NCI-H345 (cell line): ENCODE measurements at regions not wholly inside any gene's neighbourhood (a gene's known extent, or its start where the extent isn't known, plus 50 kb on each side); places are given as distances from the start of the nearest gene placed in this dataset.

Experiments used
- DNase-seq: peaks from one replicate; lab custom pipeline; 2025; lab: John Stamatoyannopoulos, UW

DNA sequence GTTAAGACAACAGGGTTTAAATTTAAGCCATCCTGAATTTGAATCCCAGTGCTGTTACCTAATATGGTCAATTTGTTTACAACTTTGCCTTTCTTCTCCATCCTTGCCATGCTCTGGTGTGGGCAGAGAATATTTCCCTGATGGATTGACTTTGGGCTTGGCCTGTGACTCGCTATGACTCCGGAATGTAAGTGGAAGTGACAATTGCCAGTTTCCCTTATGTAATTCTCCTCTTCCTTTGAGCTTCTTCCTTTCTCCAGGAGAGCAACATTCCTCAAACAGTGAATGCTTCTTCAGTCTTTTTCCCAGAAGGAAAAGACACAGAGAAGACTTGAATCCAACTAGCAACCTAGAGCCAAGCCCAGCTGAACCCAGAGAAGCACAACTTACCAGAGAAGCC, 159.1 kb downstream of the LURAP1L start:
- DNase-seq = no peak

DNA sequence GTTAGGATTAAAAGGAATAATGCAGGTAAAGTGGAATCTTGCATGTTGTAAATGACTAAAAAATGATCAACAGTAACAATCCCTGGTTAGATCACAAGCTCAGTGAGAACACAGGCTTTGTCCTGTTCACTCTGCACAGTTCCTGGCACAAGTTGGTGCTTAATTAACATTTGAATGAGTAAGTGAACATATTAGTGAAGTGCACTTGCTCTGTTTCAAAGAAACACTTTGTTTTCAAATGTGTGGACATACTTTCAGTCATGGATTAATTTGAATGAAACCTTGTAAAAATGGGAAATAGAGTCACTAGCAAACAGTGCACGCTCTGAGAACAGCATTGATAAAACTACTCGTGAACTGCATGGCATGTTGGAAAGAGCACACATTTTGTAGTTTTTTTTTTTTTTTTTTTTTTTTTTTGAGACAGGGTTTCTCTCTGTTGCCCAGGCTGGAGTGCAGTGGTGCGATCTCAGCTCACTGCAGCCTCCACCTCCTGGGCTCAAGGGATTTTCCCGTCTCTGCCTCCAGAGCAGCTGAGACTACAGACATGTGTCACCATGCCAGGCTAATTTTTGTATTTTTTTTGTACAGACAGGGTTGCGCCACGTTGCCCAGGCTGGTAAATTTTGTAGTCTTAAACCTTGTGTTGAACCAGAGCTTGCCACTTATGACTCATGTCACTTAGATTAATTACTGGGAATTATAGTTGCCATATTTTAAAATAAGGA, 159.9 kb downstream of the LURAP1L start:
- DNase-seq = no peak

DNA sequence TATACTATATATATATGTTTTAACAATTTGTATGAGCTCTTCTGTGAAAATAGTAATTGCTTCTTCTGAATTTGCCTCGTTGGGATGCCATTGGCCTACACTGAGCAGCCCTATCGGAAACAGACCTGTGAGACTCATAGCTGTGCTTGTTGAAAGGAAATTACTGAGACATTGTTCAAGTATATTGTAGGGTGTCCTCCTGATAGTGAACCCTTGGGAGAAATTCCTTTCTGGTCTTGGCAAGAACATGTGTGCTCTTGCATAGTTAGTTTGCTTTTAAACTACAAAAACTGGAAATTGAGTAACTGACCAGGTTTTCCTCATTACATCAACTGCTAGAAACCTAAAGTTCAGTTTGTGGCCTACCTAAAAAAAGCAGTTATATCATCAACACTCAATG, 160.9 kb downstream of the LURAP1L start:
- no peak for DNase-seq

DNA sequence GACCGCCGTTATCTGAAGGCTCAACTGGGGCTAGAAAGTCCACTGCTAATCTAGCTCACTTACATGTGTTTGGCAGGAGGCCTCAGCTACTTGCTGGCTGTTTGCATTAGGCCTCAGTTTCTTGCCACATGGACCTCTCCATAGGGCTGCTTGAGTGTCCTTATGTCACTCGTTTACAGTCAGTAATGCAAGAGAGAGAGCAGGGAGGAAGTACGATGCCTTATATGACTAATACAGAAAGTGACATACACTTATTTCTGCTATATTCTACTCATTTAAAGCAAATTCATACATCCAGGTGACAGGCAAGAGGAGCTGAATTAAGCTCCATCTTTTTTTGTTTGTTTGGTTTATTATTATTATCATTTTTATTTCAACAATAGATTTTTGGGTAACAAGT, 179.6 kb downstream of the LURAP1L start:
- no peak for DNase-seq

DNA sequence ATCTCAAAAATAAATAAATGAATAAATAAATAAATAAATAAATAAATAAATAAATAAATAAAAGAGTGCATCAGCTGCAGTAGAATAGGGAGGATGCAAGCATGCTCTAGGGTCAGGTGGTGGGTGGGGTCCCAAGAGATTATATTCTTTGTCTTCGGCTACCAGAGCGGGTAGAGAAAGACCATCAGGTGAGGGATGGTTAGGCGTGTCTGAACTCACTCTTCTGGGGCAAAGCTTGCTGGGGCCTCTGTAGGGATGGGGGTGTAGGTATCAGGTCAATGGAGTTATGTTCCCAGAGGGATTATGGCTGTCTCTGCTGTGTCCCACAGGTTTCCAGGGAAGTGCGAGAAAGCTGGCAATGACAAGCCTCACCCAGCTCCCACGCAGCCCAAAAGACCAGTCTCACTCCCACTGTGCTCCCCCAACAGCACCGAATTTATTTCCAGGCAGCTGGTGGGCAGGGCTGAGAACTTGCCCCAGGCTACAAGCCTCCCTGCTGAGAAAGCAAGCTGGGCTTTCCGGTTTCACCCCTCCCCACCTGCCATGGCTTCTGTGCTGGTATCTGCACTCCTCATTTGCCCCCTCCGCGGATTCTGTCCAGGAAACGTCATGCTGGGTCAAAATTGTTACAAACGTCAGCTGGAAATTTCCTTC, 180.8 kb downstream of the LURAP1L start:
- DNase-seq = peak; percentile 27

DNA sequence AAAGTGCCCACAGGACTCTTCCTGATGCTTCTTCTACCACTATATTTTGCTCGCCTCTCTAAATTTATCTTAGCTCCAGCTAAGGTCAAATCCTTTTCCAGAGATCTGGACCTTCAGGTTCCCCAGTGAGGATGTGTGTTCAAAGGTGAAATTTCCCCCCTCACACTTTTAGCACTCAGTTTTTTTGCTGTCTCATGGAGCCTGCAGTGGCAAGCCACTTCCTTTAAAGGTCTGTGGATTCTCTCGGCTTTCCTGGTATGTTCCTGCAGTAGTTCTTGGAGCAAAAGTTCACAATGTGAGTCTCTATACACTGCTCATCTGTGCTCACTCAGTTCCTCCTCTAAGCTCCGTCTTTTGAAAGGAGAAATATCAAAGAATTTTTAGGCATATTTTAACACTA, 181.4 kb downstream of the LURAP1L start:
- no peak for DNase-seq

DNA sequence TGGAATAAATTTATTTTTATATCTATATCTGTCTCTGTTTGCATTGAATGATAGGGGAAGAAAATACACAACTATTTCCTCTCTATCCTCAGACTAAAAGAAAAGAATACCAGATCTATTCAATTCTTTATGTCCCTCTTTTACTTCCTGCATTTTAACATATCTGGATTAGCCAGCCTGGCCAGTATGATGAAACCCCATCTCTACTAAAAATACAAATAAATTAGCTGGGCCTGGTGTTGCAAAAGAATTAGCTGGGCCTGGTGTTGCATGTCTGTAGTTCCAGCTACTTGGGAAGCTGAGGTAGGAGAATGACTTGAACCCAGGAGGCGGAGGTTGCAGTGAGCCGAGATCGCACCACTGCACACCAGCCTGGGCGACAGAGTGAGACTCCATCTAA, 182.0 kb downstream of the LURAP1L start:
- DNase-seq = no peak

DNA sequence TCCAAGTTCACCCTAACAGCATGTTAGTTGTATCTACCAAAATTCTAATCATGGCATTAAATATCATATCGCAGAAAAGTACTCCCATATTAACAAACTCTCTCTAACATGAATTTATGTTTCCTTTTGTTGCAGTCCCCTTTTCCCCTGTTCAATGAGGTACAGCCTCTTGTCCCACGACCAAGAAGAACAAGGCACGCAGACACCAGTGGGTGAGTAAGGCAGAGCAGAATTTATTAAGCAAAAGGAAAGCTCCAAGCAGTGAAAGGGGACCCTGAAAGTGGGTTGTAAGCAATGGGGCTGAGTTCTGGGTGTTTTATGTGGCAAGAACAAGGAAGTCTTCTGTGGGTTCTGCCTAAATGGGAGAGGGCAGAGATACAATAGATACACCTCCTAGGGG, 183.5 kb downstream of the LURAP1L start:
- no peak for DNase-seq

DNA sequence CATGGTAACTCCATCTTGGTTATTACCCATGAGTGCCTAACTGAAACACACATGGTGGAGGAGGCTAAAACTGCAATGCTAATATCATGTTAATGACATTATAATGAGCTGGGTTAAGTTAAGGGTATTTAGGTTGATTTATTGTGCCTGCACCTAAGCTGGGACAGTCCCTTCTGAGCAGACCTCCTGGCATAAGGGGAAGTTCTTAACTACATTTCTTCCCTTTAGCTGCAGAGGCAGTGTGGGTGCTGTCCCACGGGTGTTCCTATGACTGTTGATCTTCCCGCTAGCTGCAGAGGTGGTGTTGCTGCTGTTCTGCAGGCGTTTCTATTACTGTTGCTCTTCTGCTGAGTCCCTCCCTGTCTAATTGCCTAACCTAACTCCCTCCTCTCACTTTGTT, 183.9 kb downstream of the LURAP1L start:
- DNase-seq = no peak

DNA sequence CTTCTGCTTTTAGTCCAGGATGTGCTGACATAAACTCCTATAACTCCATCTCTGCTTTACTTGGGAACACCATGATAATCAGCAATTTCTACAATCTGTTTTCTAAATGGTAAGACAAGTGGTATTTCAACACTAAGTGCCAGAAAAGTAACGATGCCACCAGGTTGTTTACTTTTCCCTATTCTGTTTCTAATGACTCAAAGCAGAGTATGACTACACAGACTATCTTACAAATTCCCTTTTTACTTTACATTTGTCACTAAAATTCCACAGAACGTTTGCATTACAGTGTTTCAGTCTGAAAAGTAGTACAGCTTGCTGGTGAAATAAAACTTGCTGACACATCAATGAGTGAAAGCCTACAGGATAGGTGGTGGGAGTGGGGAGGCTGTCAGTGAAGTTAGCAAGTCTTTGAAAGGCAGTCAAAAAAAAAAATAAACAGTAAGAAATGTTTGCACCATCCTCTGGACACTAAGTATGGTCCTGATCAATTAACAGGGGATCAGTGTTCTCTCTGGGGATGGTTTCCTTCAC, 186.5 kb downstream of the LURAP1L start:
- no peak for DNase-seq

DNA sequence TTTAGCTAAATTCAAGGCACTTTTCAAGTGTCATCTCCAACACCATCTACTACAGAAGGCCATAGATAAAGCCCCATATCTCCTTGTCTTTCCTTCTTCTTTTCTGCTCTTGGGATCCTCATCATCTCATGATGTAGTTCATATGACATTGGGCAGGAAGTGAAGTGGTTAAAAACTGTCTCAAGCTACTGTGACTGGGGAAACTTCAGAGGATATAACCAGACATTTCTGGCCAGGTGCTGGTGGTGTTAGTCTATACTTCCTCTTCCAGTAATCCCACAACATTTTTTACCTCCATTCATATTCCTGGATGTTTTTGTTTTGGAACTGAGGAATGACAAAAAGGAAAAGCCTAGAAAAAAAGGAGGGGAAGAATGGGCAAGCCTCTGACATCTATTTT, 188.7 kb downstream of the LURAP1L start:
- DNase-seq = no peak

DNA sequence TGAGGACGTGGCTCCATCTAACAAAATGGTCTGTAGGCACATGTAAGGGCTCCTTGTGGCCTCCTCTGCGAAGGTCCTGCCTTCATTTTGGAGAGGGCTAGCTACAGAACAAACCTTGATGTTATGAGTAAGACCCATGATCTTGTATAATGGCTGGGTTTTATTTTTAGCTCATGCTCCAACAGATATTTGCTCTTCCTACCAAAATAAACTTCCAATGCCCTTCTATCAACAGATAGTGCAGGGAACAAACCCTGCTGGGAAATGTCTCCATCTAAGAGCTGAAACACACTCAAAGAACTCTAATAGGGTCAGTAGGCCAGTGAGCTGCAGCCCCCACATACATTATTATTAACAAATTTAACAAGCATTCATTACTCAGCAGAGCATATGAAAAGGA, 189.5 kb downstream of the LURAP1L start:
- no peak for DNase-seq

DNA sequence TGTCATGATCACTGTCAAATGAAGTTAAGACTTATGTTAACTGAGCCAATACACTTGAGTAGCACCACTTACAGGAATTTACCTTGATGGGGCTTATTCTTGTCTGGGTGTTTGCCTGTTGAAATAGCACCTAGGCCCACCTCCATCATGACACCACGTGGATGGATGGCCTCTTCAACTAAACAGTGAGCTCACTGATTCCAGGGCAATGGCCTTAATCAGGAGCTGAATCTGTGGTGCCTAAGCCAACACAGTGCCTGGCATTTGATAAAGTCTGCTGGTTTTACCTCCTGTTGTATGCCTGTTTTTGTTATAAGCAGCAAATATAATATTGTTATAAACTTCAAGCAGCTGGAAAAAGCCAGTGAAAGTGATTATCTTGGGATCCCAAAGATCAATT, 190.5 kb downstream of the LURAP1L start:
- DNase-seq = no peak

DNA sequence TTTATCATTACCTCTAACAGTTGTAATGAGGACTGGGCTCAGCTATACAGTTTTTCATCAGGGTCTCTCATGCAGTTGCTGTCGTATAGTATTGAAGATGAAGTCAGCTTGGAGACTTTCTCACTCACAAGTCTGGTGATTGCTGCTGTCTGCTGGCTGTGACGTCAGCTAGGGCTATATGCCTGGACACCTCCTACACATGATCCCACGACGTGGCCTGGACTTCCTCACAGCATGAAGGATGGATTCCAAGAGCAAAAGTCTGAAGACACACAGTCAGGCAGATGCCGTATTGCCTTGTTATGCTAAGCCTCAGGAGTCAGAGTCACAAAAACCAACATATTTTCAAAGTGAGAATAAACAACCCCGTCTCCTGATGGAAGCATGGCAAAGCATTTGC, 193.3 kb downstream of the LURAP1L start:
- no peak for DNase-seq

DNA sequence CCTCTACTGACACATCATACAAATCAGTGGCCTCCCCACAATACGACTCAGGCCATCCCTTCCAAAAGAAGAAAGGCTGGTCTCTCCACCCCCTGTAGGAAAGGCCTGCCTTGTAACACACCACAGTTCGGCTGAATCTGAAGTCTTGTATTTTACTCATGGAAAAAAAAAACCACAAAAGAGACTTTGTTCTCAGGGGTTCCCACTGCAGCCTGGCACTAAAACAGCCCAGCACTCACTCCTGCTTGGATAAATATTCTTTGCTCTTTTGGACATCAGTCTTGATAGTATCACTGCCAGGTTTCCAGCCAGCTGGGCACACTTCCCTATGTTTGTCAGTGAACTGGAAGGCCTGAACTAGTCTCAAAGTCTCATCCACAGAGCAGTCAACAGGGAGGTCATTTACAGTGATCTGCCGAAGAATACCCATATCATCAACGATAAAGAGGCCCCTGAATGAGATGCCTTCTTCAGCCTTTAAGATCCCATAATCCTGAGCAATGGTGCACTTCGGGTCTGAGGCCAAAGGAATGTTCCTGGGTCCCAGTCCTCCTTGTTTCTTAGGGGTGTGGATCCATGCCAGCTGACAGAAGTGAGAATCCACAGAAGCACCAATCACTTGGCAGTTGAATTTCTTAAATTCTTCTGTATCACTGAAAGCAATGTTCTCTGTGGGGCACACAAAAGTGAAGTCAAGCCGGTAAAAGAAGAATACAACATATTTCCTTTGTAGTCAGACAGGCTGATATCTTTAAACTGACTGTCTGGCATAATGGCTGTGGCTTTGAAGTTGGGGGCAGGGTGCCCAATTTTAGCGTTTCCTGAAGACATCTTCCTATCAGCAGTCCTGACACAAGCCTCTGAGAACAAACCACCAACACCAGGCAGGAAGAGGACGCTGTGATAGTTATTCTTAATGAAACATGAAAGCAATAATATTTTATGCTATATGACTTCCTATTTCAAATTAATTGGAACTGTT, 198.1 kb downstream of the LURAP1L start:
- DNase-seq = no peak

DNA sequence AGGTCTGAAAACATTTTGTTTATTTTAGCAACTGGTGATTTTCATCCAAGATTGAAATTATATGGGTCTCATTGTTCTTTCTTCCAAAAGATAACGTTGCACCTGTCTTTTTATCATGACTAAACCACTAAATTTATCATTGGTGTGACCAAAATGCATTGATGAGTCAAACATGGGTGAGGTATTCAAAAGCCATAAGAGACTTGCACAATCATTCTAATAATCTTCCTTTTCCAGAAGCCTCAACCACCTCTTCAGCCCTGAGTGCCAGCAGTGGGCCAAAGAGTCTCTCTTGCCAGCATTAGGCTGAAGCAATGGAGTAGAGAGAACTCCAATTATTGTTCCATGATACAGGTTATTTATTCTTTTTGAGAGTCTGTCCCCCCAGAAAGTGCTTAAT, 198.9 kb downstream of the LURAP1L start:
- DNase-seq = no peak

DNA sequence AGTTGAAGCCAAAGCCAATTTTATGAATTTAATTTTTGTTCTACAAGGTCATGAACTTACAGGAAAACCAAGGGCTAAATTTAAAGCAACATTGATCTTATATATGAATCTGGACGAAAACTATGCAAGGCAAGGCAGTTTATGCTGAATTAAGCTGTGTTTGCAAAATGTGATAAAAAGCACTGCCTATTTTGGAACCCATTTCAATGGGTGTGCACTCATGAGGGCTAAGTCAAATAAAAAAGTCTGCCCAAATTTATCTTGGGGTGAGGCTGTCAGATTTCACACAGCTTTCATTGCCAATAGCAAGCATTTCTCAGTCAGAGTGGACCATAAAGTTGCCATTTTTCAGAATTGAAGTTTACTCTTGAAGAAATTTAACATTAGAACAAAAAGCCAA, 199.9 kb downstream of the LURAP1L start:
- DNase-seq = no peak

DNA sequence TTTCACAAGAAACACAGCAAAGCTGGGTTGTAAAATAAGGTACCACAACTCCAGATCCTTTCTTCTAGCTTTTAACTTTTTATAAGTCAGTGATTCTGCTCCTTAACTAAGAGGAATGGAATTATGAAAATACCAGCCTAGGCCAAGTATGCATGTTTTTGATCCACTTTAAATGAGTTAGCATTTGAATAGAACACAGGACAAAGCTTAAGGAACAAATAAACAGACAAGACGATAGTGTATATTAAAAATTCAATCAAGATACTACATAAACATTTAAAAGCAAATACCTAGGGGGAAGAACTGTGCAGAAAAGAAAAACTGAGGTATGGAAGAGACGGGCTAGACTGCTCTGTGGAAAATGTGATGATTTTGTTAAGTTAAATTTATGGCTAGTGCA, 200.7 kb downstream of the LURAP1L start:
- DNase-seq = no peak

DNA sequence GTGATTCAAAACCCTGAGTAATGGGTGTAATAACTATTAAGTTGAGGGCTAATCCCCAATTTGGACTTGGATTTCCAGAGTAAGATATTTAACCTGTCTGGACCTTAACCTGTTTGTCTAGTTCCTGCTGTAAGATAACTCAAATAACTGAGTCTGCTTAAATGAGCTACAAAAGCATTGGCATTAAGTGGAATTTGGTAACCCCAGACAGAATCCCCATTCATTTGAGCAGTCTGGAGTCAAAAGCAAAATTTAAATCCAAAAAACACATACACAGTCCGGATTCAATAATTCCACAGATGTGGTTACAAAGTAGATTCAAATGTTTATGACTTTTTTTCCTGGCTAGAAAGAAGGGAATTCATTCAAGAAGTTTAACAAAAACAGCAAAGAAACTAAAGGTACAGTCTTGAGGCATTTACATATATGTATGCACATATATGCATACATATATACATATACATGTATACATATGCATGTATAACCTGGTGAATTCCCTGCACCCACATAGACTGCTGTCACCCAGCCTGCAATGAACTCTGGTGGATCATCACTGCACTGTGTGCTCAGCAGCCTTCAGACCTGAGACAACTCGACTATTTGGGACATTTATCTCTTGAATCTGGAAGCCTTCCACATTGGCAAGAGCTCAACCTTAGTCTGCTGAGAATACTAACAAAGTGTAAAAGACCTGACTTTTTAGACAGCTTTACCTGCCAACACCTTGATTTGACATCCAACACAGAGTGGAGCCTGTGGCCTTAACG, 205.4 kb downstream of the LURAP1L start:
- no peak for DNase-seq

DNA sequence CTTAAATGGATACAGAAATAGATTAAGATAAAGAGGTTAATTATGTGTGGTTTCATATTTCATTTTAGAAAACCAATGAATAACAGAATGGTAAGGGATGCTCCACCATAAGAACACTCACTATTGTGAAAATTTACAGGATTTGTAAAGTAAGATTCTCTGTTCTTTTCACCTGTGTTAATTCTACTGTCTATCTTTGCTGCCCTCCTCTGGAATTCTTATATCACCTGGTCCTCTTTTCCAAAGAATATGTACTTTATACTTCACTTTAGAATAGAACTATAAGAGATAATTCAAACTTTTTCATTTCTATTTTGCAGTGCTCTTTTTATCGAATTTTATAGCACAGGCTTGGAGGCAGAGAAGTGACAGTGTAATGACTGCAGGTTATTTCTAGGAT, 213.4 kb downstream of the LURAP1L start:
- DNase-seq = no peak

DNA sequence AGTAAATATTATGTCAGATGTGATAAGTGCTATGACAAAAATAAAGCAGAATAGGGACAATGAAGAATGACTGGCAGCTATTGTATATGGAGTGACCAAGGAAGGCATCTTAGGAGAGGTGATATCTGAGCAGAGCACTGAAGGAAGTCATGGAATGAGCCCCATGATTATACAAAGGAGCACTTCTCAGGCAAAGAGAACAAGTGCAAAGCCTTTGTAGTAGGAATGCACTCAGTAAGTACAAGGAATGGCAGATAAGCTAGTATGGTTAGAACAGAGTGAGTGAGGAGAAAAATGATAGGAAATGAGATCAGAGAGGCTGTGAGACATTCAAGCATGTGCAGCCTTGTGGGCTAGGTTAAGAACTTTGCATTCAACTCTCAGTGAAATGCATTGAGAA, 214.8 kb downstream of the LURAP1L start:
- DNase-seq = no peak

DNA sequence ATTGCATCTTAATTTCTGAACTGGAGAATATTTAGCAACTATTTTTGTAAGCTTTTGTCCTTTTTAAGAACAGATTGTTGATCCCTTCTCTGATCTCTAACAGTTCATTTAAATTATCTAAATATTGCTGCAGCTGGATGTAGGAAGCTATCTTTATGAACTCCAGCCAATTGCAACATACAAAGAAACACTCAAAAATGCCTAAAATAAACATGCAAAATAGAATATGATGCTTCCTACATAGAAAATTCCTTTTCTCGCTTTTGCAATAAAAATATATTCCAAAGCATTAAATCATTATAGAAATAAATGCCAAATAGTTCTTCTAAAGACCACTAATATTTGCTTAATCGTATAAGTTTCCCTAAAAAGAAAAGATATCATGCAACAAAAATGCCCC, 218.6 kb downstream of the LURAP1L start:
- no peak for DNase-seq
